ENCODE measurements at regions not wholly inside any gene's neighbourhood (a gene's known extent, or its start where the extent isn't known, plus 50 kb on each side); places are given as distances from the start of the nearest gene placed in this dataset.

GRCh38 chr10:28444031-28444430 is 88.9 kb upstream of the WAC start:
- TF ChIP-seq ZNF501 (CRISPR knock-in tag; IDR thresholded peaks at IDR 0.05) (no peak), EZH2 (conservative IDR thresholded peaks at IDR 0.05; ENCODE audit: low read depth, low read length) (no peak), CCAR2 (optimal IDR thresholded peaks at IDR 0.05; ENCODE audit: low read depth, low read length) (no peak), EP300 (IDR thresholded peaks at IDR 0.05; ENCODE audit: low read depth in 2 of 2, low read length in 2 of 2) (no peak), EP300 (CRISPR knock-in tag; IDR thresholded peaks at IDR 0.05; ENCODE audit: borderline replicate concordance) (no peak), NFKBIZ (CRISPR knock-in tag; IDR thresholded peaks at IDR 0.05) (no peak), HINFP (CRISPR knock-in tag; IDR thresholded peaks at IDR 0.05; ENCODE audit: low read depth) (no peak), FOXA1 (IDR thresholded peaks at IDR 0.05) (no peak), FOXA1 (CRISPR knock-in tag; IDR thresholded peaks at IDR 0.05) (no peak), POLR2A (IDR thresholded peaks at IDR 0.05; ENCODE audit: insufficient read depth in 1 of 2, low read depth in 2 of 2, low read length in 2 of 2) (no peak), PATZ1 (CRISPR knock-in tag; IDR thresholded peaks at IDR 0.05) (no peak), TAF1 (CRISPR knock-in tag; IDR thresholded peaks at IDR 0.05) (no peak), CTCF (CRISPR knock-in tag; IDR thresholded peaks at IDR 0.05) (no peak), ZNF766 (CRISPR knock-in tag; IDR thresholded peaks at IDR 0.05; ENCODE audit: borderline replicate concordance) (no peak)

Data from HepG2 (cell line).